H1 (cell line): ENCODE measurements at regions not wholly inside any gene's neighbourhood (a gene's known extent, or its start where the extent isn't known, plus 50 kb on each side); places are given as distances from the start of the nearest gene placed in this dataset.

Source experiments
- CTCF ChIA-PET: fragments of 300-600 bp; sonication (Branson Sonifier 250); formaldehyde crosslinking; loops from one replicate; lab custom pipeline; 2021; ENCODE audit not compliant: partially characterized antibody; lab: Charles Lee
- POLR2A ChIA-PET: fragments of 300-600 bp; sonication (Branson Sonifier 250); formaldehyde crosslinking; loops from one replicate; lab custom pipeline; 2021; ENCODE audit warnings: inconsistent platforms; ENCODE audit not compliant: partially characterized antibody; lab: Charles Lee
- DNase-seq, 2 experiments: peaks; one replicate each; pipeline versions ENCODE4 v3.0.0 to v3.0.0-alpha.2; 2010 to 2022; ENCODE audit warnings: low spot score in 2 of 2, low read depth in 1 of 2, mixed read lengths in 1 of 2
- FAIRE-seq: peaks from 2 replicates; lab custom pipeline; 2011; peaks lifted over from hg19 to GRCh38; lab: Jason Lieb, UNC
- H2AFZ ChIP-seq: 2 replicates; pipeline ENCODE4 v1.8.1; 2012; ENCODE audit warnings: low read length, inconsistent platforms
- H2AK5ac ChIP-seq: 2 replicates; pipeline ENCODE4 v1.6.1; 2013; ENCODE audit warnings: low read depth, low read length
- H2BK120ac ChIP-seq: replicated peaks from 2 replicates; pipeline ENCODE3; 2013; ENCODE audit warnings: low read depth, low read length, inconsistent platforms
- H2BK12ac ChIP-seq: 2 replicates; pipeline ENCODE4 v1.6.1; 2013; ENCODE audit warnings: low read depth, low read length
- H2BK15ac ChIP-seq: 2 replicates; pipeline ENCODE4 v1.6.1; 2013; ENCODE audit warnings: low read length
- H2BK20ac ChIP-seq: 2 replicates; pipeline ENCODE4 v1.6.1; 2013; ENCODE audit warnings: low read length
- H2BK5ac ChIP-seq: 2 replicates; pipeline ENCODE4 v1.6.1; 2013; ENCODE audit warnings: low read depth, low read length
- H3K14ac ChIP-seq: 2 replicates; pipeline ENCODE4 v1.6.1; 2013; ENCODE audit warnings: inconsistent platforms; ENCODE audit not compliant: insufficient read length
- H3K18ac ChIP-seq: 2 replicates; pipeline ENCODE4 v1.6.1; 2013; ENCODE audit warnings: low read length; ENCODE audit errors: extremely low read depth
- H3K23ac ChIP-seq: 2 replicates; pipeline ENCODE4 v1.6.1; 2013; ENCODE audit warnings: inconsistent platforms; ENCODE audit not compliant: insufficient read length
- H3K23me2 ChIP-seq: 2 replicates; pipeline ENCODE4 v1.6.1; 2013; ENCODE audit warnings: low read depth, low read length
- H3K27ac ChIP-seq: 2 replicates; pipeline ENCODE4 v1.6.1; 2011; ENCODE audit warnings: low read depth, low read length, inconsistent platforms
- H3K27me3 ChIP-seq, 4 experiments: replicated peaks in 1 of 4; 1 replicate in 1 of 4; 2 replicates in 3 of 4; pipeline versions ENCODE4 v1.6.1 to v1.8.1; 2011 to 2013; ENCODE audit warnings: low read length in 3 of 4, mild to moderate bottlenecking in 3 of 4, inconsistent platforms in 2 of 4, mixed read lengths in 2 of 4, moderate library complexity in 1 of 4; ENCODE audit not compliant: control insufficient read depth in 3 of 4, insufficient read depth in 3 of 4; ENCODE audit errors: extremely low read depth in 1 of 4
- H3K36me3 ChIP-seq, 4 experiments: 2 replicates each; pipeline versions ENCODE4 v1.6.1 to v1.8.1; 2011 to 2013; ENCODE audit warnings: mild to moderate bottlenecking in 4 of 4, low read length in 3 of 4, moderate library complexity in 2 of 4, control low read depth in 1 of 4, inconsistent platforms in 1 of 4; ENCODE audit not compliant: insufficient read depth in 4 of 4, control insufficient read depth in 2 of 4
- H3K4ac ChIP-seq: replicated peaks from 2 replicates; pipeline ENCODE3; 2013; ENCODE audit warnings: low read length, low read depth, mixed read lengths, inconsistent platforms; ENCODE audit not compliant: insufficient read length
- H3K4me1 ChIP-seq, 4 experiments: replicated peaks in 1 of 4; 1 replicate in 1 of 4; 2 replicates in 3 of 4; pipeline versions ENCODE4 v1.6.1 to v1.8.1; 2011 to 2013; ENCODE audit warnings: low read length in 3 of 4, inconsistent platforms in 2 of 4, mixed read lengths in 1 of 4; ENCODE audit not compliant: insufficient read depth in 4 of 4, control insufficient read depth in 3 of 4
- H3K4me2 ChIP-seq, 2 experiments: 2 replicates each; pipeline versions ENCODE4 v1.6.1 to v1.8.1; 2011 to 2013; ENCODE audit warnings: low read depth in 2 of 2, low read length in 2 of 2, control low read depth in 1 of 2, inconsistent platforms in 1 of 2, mild to moderate bottlenecking in 1 of 2; ENCODE audit not compliant: insufficient read depth in 1 of 2
- H3K4me3 ChIP-seq, 4 experiments: fragments of 200-600, 300-600 bp in 1 of 4; sonication (generic), shearing (Covaris generic), sonication (Bioruptor Twin) in 1 of 4; 2 replicates each; pipeline versions ENCODE4 v1.5.1 to v1.8.1; 2011 to 2016; ENCODE audit warnings: low read length in 4 of 4, low read depth in 3 of 4, control low read depth in 2 of 4, inconsistent platforms in 2 of 4, mild to moderate bottlenecking in 2 of 4, mixed read lengths in 1 of 4, moderate library complexity in 1 of 4; ENCODE audit not compliant: insufficient read depth in 2 of 4; ENCODE audit errors: extremely low read depth in 1 of 4
- H3K56ac ChIP-seq: replicated peaks from 2 replicates; pipeline ENCODE3; 2013; ENCODE audit warnings: low read depth, mild to moderate bottlenecking, mixed read lengths, low read length, inconsistent platforms; ENCODE audit not compliant: insufficient read length
- H3K79me1 ChIP-seq: 2 replicates; pipeline ENCODE4 v1.6.1; 2013; ENCODE audit warnings: low read depth, low read length, control low read depth
- H3K79me2 ChIP-seq, 2 experiments: 2 replicates each; pipeline versions ENCODE4 v1.6.1 to v1.8.1; 2012 to 2013; ENCODE audit warnings: low read length in 2 of 2, mild to moderate bottlenecking in 2 of 2, inconsistent platforms in 1 of 2; ENCODE audit not compliant: insufficient read depth in 2 of 2, control insufficient read depth in 1 of 2
- H3K9ac ChIP-seq, 4 experiments: replicated peaks in 1 of 4; 1 replicate in 1 of 4; 2 replicates in 3 of 4; pipeline versions ENCODE4 v1.6.1 to v1.8.1; 2011 to 2013; ENCODE audit warnings: low read depth in 3 of 4, low read length in 3 of 4, control low read depth in 2 of 4, mild to moderate bottlenecking in 2 of 4, moderate library complexity in 2 of 4, inconsistent platforms in 1 of 4; ENCODE audit errors: extremely low read depth in 1 of 4
- H3K9me3 ChIP-seq, 2 experiments: 2 replicates each; pipeline versions ENCODE4 v1.6.1 to v1.8.1; 2012 to 2013; ENCODE audit warnings: mild to moderate bottlenecking in 2 of 2, moderate library complexity in 2 of 2, control low read depth in 1 of 2, inconsistent platforms in 1 of 2, low read depth in 1 of 2, low read length in 1 of 2, mixed read lengths in 1 of 2; ENCODE audit not compliant: insufficient read depth in 2 of 2
- H4K20me1 ChIP-seq, 2 experiments: replicated peaks in 1 of 2; 2 replicates each; pipeline versions ENCODE3 to v1.8.1; 2011 to 2013; ENCODE audit warnings: inconsistent platforms in 2 of 2, low read length in 2 of 2, mild to moderate bottlenecking in 1 of 2; ENCODE audit not compliant: insufficient read depth in 2 of 2, control insufficient read depth in 1 of 2
- H4K5ac ChIP-seq: 2 replicates; pipeline ENCODE4 v1.6.1; 2013; ENCODE audit warnings: low read length, low read depth, mixed read lengths, inconsistent platforms; ENCODE audit not compliant: insufficient read length
- H4K8ac ChIP-seq: 2 replicates; pipeline ENCODE4 v1.8.0; 2013; ENCODE audit warnings: mild to moderate bottlenecking, moderate library complexity, low read length, inconsistent platforms; ENCODE audit not compliant: insufficient read depth; ENCODE audit errors: extremely low read depth
- H4K91ac ChIP-seq: replicated peaks from 2 replicates; pipeline ENCODE3; 2013; ENCODE audit warnings: low read length, mixed read lengths, inconsistent platforms; ENCODE audit not compliant: insufficient read length
- JUND ChIP-seq: IDR thresholded peaks from 2 replicates; pipeline ENCODE4 v1.6.1; 2011; ENCODE audit warnings: mild to moderate bottlenecking, improper control_type of control experiment, low read length
- TF ChIP-seq, protein P1 (sequence below): IDR thresholded peaks from 2 replicates; pipeline ENCODE4 v1.6.1; 2012; ENCODE audit warnings: inconsistent platforms

DNA sequence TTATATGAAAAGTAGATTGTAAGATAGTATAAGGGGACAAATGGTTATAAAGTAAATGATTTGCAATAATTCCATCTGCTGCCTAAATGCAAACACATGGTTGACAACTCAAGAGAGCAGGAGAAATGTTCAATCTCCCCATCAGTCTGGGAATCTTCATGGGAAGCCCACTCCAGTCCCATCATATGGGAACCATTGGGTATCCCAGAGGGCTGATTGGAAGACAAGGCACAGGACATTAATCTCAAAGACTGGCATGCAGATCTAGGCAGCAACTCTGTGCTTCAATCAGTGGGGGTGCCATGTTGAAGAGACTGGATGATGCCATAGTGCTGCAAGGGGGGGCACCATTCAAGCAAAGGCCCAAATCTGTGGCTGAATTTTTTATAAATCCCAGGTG is 193.1 kb upstream of the PDE4D start:
- no peaks in the 10 kb centered on the region for H3K79me2 ChIP-seq
- H2BK15ac ChIP-seq, result no peak overlapping the region
- H3K23me2 ChIP-seq, result no peaks in the 10 kb centered on the region
- H3K36me3 ChIP-seq, result no peaks in the 10 kb centered on the region
- no peaks in the 10 kb centered on the region for H4K20me1 ChIP-seq
- no peak overlapping the region for H2BK20ac ChIP-seq
- no peak overlapping the region for H3K4me3 ChIP-seq
- H2AFZ ChIP-seq, result no peak overlapping the region
- H3K27ac ChIP-seq, result no peak overlapping the region
- no peak overlapping the region for H4K8ac ChIP-seq
- H2BK120ac ChIP-seq, result no peak overlapping the region
- no peak for TF ChIP-seq JUND
- TF ChIP-seq, protein P1, sequence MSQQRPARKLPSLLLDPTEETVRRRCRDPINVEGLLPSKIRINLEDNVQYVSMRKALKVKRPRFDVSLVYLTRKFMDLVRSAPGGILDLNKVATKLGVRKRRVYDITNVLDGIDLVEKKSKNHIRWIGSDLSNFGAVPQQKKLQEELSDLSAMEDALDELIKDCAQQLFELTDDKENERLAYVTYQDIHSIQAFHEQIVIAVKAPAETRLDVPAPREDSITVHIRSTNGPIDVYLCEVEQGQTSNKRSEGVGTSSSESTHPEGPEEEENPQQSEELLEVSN, result no peak
- no peak overlapping the region for H3K18ac ChIP-seq
- H3K4me1 ChIP-seq, result no peaks in the 10 kb centered on the region
- H3K27me3 ChIP-seq, result no peaks in the 10 kb centered on the region
- FAIRE-seq (no peak), DNase-seq (no peak)
- H3K23ac ChIP-seq, result no peak overlapping the region
- no peak overlapping the region for H3K9ac ChIP-seq
- no peak overlapping the region for H2BK5ac ChIP-seq
- no peak overlapping the region for H3K56ac ChIP-seq
- no peak overlapping the region for H2AK5ac ChIP-seq
- no peak overlapping the region for H3K4me2 ChIP-seq
- no peaks in the 10 kb centered on the region for H3K79me1 ChIP-seq
- ChIA-PET POLR2A (no interaction called here), CTCF (interaction anchor here (0.6 kb wide), 1 partner anchor 598 kb away, joined by 3 read pairs; no protein-coding TSS in a partner anchor)
- H3K14ac ChIP-seq, result no peak overlapping the region
- no peak overlapping the region for H4K5ac ChIP-seq
- no peak overlapping the region for H3K4ac ChIP-seq
- no peak overlapping the region for H4K91ac ChIP-seq
- H2BK12ac ChIP-seq, result no peak overlapping the region
- no peaks in the 10 kb centered on the region for H3K9me3 ChIP-seq
